Tibial nerve (tissue), 4 donors: ENCODE measurements at regions not wholly inside any gene's neighbourhood (a gene's known extent, or its start where the extent isn't known, plus 50 kb on each side); places are given as distances from the start of the nearest gene placed in this dataset.

ENCODE experiments used
- EP300 ChIP-seq, 2 donors: sonication (generic); formaldehyde crosslinking; IDR thresholded peaks; one replicate each; pipeline ENCODE4 v1.6.1; 2017; ENCODE audit warnings: antibody characterized with exemption in 2 of 2, mild to moderate bottlenecking in 1 of 2
- TF ChIP-seq, protein P1 (sequence below), 5 experiments: fragments of 200-600 bp in 3 of 5; fragments of 450-650 bp in 2 of 5; sonication (generic) in 3 of 5; IDR thresholded peaks; one replicate each; pipeline ENCODE4 v1.5.1; 2016 to 2019; ENCODE audit warnings: antibody characterized with exemption in 5 of 5, mild to moderate bottlenecking in 3 of 5, moderate library complexity in 2 of 5

GRCh38 chr6:90646940-90647339 is 60.1 kb upstream of the MAP3K7 start:
- TF ChIP-seq, protein P1, sequence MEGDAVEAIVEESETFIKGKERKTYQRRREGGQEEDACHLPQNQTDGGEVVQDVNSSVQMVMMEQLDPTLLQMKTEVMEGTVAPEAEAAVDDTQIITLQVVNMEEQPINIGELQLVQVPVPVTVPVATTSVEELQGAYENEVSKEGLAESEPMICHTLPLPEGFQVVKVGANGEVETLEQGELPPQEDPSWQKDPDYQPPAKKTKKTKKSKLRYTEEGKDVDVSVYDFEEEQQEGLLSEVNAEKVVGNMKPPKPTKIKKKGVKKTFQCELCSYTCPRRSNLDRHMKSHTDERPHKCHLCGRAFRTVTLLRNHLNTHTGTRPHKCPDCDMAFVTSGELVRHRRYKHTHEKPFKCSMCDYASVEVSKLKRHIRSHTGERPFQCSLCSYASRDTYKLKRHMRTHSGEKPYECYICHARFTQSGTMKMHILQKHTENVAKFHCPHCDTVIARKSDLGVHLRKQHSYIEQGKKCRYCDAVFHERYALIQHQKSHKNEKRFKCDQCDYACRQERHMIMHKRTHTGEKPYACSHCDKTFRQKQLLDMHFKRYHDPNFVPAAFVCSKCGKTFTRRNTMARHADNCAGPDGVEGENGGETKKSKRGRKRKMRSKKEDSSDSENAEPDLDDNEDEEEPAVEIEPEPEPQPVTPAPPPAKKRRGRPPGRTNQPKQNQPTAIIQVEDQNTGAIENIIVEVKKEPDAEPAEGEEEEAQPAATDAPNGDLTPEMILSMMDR (IDR thresholded peaks at IDR 0.05), result no peak
- no peak for TF ChIP-seq EP300 (IDR thresholded peaks at IDR 0.05)
